GM18508 (cell line): ENCODE measurements at regions not wholly inside any gene's neighbourhood (a gene's known extent, or its start where the extent isn't known, plus 50 kb on each side); places are given as distances from the start of the nearest gene placed in this dataset.

Experiments
- ATAC-seq: cut with Tn5 transposase; IDR thresholded peaks from one replicate; pipeline ENCODE4 v1.9.1; 2021; ENCODE audit warnings: moderate number of reproducible peaks; ENCODE audit not compliant: insufficient read depth, unreplicated experiment

DNA sequence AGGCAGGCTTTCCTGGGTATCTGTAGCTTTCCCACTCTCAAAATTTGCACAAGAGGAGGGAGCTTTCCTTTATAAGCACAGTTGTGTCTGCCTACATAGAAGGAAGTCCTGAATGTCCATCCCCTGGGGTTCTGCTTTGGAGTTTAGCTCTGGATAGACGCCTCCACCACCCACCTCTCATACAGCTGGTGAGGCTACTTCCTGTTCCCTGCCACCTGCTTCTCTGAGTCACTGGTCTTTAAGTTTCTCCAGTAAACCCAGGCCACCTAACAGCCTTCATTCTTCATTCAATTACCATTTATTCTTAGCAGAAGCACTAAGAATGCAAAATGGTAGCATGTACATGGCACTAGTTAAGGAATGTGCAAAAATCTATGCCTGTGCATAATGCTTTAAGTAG lies 407.8 kb downstream of the CDH2 start:
- ATAC-seq, result no peak

DNA sequence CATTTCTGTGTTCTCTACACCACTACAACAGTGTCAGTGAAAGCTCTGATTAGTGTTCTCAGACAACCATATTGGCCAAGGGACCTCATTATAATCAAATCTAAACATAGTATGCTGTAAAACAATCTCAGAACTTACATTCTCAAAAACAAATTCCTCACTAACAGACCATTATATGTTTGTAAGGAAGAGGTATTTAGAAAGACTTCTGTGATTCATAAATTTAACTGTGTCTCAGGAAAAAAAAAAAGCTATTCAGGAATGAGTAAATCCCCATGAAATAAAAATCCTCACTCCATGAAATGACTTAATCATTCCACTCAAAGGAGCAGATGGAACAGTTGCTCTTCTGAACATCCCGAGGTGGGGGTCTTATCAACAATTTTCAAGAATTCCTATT lies 413.0 kb downstream of the CDH2 start:
- no peak for ATAC-seq

DNA sequence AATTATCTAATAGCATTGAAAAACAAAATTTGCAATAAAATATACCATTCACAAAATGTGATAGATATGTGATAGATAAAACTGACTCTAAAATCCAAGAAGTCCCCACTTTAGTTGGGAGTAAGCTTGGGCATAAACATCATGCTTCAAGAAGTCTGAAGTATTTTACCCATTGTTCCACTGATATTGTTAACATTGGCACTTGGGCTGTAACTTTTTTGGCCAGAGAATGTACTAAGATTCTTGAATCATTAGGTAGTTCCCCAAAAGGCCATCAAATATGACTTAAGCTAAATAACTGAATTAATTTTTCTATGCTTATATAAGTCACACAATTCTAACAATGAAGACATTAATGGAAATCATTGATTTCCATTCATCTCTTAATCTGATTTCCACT lies 413.6 kb downstream of the CDH2 start:
- no peak for ATAC-seq

DNA sequence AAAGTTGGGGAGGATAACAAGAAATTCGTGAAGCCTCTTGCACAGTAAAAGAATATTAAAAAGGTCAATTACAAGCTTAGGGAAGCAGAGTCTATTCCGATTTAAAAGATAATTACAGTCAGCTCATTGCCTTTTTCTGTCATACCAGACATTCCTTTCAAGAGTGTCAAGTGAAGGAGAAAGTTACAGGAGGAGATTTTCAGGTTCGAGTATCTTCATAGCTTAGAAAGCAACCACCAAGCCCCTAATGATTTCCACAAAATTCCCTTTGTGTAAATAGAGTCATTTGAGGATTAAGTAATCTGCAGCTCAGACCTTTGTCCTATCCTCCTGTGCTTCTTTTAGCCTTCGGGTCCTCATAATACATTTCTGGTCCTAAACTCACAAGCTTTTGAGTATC lies 414.9 kb downstream of the CDH2 start:
- ATAC-seq, result no peak

DNA sequence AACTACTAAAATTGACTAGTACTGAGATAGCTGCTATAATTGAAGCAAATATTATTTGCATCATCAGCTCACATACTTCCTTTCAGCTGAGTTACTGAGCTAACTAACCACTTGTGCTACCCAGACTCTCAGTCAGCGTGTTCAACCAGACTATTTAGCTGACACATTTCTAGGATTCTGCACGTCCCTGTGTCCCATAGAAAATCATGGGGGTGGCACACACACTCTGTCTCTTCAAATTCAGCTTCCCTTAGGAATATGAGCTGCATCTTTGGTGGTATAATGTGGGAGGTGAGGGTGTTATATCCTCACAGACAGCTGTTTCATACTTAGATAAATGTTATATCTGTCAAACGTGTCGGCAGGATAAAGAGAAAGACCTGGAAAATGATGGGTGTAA lies 424.0 kb downstream of the CDH2 start:
- no peak for ATAC-seq

DNA sequence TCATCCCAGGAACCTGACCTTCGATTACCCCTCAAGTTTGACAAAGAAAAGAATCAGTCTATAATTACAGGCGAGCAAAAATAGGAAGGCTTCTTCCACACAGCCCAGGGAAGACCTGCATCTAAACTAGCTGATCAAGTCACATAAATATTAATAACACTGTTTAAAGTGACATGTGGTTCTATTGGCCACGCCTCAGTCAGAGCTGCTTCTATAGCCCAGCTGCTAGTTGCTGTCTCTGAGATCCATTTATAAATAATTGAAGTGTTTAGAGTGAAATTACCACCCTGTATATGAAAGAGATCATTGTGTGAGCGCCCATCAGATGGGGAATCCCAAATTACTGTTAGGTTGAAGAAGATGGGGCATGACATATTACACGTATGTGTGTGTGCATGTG lies 426.0 kb downstream of the CDH2 start:
- no peak for ATAC-seq

DNA sequence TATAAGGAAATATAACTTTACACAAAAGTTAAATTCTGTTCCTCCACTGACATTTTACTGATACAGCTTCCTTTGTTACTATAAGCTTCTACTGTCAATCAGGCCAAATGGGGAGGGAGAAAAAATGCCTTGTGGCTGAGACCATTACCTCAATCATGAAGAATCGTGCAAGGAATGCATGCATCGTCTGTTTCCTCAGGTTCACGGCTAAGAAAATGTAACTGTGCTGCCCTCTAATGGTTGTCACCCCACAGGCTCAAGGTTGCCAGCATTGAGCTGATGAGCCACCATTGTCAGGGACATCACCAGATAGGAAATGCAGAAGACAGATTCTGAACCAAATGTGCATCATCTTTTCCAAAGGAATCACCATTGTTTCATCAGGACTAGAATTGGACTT lies 426.9 kb downstream of the CDH2 start:
- ATAC-seq, result no peak

DNA sequence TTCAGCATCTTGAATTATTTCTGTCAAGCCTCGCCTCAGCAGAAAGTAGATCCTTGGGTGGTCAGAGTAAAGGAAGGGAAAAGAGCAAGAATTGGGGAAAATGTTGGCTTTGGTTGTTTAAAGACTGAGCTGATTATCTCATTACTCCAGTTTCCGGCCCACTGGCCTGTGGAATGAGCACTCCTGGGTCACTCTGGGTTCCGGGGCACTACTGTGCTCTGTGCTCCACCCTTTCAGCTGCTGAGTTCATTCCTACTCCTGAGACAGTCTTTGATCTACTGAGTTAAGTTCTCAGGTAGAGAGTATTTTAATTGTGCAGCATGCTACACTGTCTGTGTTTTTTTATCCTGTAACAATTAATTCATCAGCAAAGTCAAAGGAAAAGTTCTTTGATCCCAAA lies 427.7 kb downstream of the CDH2 start:
- ATAC-seq, result no peak

DNA sequence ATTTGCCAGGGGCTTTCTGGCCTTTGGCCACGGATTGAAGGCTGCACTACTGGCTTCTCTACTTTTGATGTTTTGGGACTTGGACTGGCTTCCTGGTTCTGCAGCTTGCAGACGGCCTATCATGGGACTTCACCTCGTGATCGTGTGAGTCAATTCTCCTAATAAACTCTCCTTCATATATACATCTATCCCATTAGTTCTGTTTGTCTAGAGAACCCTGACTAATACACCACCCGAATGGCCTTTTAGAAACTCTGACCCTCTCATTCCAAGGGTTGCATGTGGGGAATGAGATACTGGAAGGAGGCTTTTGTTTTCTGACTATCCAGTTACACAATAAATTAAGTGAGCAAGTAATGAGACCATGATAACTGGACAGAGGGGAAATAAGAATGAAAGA lies 430.7 kb downstream of the CDH2 start:
- ATAC-seq, result no peak

DNA sequence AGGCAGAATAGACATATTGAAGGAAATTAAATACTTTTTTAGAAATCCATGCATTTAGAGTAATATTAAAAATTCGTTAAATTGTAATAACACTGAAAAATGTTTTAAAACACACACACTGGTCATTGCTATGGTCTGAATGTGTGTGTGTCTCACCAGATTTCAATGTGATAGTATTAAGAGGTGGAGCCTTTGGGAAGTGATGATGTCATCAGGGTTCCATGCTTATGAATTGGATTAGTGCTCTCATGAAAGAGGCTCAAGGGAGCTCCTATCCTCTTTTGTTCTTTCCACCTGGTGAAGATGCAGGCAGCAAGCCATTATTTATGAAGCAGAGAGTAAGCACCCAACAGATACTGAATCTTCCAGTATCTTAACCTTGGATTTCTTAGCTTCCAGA lies 441.8 kb downstream of the CDH2 start:
- ATAC-seq, result no peak

DNA sequence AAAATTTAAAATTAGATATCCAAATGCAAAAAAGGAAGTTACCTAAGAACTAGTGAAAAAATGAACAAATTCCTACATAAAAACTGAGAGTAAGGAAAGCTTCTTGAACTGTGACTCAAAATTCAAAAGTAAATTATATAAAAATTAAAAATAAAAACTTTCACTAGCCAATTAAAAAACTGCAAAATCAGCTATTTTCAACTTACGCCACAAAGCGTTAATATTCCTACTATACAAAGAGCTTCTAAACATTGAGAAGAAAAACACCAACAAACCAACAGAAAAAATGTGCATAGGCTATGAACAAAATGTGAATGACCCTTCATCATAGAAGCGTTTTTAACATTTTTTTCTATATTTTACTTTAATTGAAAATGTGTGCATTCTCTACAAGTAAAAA lies 445.7 kb downstream of the CDH2 start:
- no peak for ATAC-seq

DNA sequence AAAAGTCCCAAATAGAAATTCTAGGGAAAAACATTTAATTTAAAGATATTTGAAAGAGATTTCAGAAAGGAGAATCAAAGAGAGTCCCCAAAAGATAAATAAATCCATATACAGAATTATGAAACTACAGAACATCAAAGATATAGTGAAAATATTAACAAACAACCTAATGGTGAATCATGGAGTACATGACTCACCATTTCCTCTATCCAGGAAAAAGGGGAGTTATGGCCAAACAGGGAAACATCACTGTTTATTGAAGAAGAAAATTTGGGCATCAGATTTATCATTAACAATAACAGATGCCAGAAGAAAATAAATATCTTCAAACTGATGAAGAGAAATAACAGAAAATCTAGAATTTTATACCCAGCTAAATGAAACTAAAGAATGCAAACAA lies 448.3 kb downstream of the CDH2 start:
- ATAC-seq, result no peak

DNA sequence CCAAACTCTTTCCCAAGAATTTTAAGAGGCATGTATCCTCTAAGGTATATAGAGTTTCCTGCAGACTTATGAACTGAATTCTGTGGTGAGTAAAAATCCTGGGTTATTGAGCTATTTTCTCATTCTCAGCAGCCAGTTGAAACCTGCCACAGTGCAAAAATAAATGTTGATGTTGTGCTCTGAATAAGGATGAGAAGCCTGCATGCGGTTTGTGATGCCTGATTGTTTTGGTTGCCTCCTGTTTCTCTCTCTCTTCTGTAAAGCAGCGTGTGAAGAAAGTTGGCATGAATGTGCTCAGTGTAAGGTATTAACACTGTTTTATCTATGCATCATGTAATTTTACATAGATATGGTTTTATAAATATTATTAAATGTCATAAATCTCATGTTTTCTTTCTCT lies 452.6 kb downstream of the CDH2 start:
- ATAC-seq, result no peak

DNA sequence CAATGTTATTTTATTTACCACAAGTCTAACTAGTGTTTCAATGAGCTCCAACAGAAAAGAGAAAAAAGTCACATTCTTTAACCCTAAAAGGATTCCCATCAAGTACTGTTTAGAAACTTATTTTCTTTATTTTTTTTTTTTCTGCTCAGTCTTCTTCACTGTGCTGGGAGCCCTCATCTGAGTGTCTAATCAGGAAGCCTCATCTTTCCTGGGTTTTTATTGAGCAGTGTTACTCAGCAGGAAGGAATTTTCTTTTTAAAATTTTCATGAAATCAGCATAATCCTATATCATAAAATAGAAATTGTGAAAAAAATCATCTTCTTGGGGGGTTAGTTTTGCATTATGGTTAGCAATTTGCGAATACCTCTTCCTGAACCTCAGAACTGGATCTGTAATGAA lies 453.8 kb downstream of the CDH2 start:
- ATAC-seq, result no peak

DNA sequence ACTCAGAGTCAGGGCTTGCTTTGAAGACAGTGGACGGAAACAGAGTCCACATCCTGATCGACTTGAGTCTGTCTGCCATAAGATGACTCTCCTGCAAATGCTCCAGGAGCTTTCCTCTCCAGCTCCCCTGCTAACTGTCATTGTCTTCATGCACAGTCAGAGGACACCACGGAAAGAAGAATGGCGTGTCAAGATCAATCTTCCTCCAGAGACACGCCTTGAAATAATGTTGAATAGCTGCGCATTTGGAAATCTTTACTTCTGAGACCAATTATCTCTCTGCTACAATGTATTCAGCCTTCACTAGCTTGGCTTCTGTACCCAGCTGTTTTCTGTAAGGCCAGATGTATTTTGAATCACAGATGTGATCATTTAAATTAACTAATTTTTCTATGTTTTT lies 457.2 kb downstream of the CDH2 start:
- ATAC-seq, result no peak

DNA sequence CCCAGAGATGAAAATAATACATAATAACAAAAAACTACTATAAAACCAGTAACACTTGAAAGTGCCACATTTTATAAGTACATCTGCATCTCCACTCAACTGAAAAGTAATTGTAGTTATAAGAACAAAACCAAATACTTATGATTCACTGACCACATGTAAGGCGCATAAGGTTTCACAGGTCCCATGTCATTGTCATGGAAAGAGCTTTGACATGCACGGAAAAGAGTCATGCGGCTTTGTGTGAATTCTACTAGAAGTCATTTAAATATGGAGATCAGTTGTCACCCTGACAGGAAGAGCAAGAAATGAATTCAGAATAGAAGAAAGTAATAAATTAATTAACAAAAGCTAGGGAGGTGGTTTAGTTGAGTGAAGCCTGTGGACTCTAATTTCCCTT lies 459.1 kb downstream of the CDH2 start:
- ATAC-seq, result no peak

DNA sequence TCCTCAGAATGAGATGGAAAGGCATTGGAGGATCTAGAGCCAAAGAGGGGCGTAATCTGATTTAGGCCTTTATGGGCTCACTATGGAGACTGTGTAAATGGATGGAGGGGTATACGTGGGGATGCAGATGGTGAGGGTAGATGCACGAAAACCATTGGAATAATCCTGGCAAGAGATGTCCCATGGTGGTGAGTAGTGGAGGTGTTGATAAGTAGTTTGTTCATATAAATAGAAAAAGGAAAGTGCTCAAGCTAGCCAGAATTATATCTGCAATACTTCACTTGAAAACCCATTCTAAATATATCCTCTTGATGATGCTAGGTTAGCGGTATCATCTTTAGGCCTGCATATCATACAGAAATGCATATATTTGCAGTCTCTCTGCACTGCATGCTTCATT lies 459.7 kb downstream of the CDH2 start:
- ATAC-seq, result no peak

DNA sequence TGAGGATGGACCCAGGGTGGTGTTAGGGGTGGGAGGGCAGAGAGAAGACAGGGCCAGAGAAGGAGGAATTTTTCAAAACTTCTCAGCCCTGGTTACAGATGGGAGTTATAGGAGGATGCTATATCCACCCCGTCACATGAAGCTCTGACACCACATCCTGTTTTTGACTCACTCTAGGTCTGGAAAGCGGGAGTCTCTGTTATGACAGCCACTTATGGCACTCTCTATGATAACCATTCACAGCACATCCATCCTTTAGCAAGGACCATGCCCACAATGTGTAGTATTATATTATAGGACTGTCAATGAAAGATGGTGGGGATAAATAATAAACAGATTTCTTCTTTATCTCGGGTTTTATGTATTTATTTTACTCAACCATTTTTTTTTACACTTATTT lies 461.2 kb downstream of the CDH2 start:
- ATAC-seq, result no peak

DNA sequence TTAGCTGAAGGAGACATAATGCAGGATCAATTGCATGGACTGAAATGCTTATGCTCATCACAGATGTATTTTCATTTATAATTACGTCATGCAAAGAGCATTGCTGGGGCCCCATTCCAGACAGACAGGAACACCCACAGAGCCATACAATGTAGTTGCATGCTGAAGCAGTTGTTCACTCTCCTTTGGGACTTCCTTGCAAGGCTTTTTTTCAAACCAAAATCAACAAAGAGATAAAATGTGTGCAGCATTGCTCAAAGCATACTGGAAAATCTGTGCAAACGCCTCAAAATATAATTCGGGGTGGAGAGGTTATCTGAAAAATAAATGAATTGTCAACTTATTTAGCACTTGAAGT lies 463.2 kb downstream of the CDH2 start:
- ATAC-seq, result no peak

DNA sequence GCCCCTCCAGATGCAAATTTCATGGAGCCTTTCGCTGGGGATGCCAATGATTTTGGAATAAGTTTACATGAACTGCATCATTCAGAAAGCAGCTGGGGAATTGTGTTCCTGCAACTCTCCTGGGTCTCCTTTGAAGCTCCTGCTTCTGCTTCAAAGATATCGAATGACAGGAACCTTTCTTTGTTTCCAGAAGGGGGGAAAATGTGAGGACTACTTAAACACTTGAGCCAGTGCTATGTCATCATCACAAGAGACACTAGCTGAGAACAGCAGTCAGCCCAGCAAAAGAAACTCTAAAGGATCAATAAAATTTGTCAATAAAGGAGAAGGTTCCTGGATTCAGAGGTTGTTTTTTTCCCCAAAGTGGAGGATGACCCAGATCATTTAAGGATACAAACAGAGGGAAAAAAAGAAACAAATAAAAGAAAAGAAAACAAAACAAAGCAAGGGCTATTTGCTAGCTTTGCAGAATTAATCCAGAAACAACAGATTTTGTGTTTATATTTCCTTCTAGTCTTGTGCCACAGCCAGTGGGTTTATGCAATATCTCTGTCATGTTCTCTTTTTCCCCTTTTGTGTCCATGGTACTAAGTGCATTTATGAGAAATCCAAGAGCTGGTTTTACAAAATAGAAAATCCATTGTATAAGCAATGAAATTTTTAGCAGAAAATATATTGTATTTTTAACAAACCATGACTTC lies 463.7 kb downstream of the CDH2 start:
- ATAC-seq, result no peak

DNA sequence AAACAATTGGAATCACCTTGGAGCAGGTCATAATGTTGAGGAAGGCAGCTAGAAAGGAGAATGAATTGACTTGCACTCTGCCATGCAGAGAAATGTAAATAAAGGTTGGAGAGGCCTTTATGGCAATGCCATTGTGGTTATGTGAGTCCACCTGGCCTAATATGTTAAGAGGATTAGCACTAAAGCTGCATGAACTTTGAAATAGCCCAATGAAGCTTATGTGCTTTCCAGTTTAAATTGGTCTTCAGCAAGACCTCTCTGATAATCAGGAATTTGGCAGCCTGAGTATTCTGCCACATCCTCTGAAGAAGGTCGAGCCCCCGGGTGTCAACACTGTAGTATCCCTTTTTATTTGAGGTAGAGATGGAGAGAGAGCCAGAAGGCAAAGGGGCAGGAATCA lies 464.9 kb downstream of the CDH2 start:
- ATAC-seq, result no peak

DNA sequence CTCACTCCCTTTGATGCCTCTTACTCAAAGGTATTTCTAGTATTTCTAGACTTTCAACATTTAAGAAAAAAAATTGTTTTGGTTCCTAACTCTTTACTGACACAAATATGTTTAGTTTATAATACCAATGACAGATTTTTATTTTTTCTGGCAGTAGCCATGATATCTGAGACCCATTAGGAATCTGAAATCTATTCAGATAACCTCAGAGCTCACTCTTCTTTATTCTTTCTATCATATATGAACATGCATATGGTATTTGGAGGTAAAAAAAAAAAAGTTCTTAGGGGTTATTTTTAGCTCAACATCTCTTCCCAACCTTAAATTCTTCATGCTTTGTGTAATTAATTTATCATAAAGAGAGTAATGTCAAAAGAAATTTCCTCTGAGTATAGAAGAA lies 465.5 kb downstream of the CDH2 start:
- ATAC-seq, result no peak

DNA sequence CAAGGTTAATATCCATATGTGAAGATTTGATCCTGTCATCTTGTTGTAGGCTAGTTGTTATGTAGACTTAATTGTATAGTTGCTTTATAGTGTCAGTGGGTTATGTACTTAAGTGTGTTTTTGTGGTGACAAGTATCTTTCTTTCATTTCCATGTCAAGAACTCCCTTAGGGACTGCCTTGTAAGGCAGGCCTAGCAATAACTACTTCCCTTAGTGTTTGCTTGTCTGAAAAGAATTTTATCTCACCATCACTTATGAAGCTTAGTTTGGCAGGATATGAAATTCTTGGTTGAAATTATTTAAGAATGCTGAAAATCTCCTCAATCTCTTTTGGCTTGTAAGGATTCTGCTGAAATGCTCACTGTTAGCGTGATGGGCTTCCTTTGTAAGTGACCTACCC lies 467.6 kb downstream of the CDH2 start:
- no peak for ATAC-seq
